ENCODE measurements at regions not wholly inside any gene's neighbourhood (a gene's known extent, or its start where the extent isn't known, plus 50 kb on each side); places are given as distances from the start of the nearest gene placed in this dataset.

GRCh38 chr3:21892104-21892503 is 141.1 kb upstream of the ZNF385D start:
- Histone ChIP-seq H2AK5ac (ENCODE audit: low read depth, low read length) (no peak overlapping the region), H3K79me1 (ENCODE audit: low read depth, low read length) (no peaks in the 10 kb centered on the region), H2BK120ac (replicated peaks; ENCODE audit: low read depth, low read length) (no peak overlapping the region), H2AFZ (ENCODE audit: low read length) (no peak overlapping the region), H2BK15ac (ENCODE audit: low read length) (no peak overlapping the region), H3K79me2 (ENCODE audit: control insufficient read depth in 1 of 2, insufficient read depth in 2 of 2, low read length in 2 of 2) (no peaks in the 10 kb centered on the region), H3K4ac (replicated peaks; ENCODE audit: insufficient read length, low read depth, low read length) (no peak overlapping the region), H3K36me3 (ENCODE audit: control insufficient read depth in 2 of 4, insufficient read depth in 4 of 4, low read length in 3 of 4) (no peaks in the 10 kb centered on the region), H4K5ac (ENCODE audit: insufficient read length, low read depth, low read length) (no peak overlapping the region), H3K23me2 (ENCODE audit: low read depth, low read length) (no peaks in the 10 kb centered on the region), H3K4me2 (ENCODE audit: insufficient read depth in 1 of 2, low read depth in 2 of 2, low read length in 2 of 2) (no peak overlapping the region), H3K9ac (replicated peaks in 1 of 4; ENCODE audit: extremely low read depth in 1 of 4, low read depth in 3 of 4, low read length in 3 of 4) (no peak overlapping the region), H3K23ac (ENCODE audit: insufficient read length) (no peak overlapping the region), H4K8ac (ENCODE audit: extremely low read depth, insufficient read depth, low read length) (no peak overlapping the region), H3K14ac (ENCODE audit: insufficient read length) (no peak overlapping the region), H3K4me1 (replicated peaks in 1 of 4; ENCODE audit: control insufficient read depth in 3 of 4, insufficient read depth in 4 of 4, low read length in 3 of 4) (no peaks in the 10 kb centered on the region; a peak in 1 of 7 replicates), H3K27ac (ENCODE audit: low read depth, low read length) (no peak overlapping the region), H3K56ac (replicated peaks; ENCODE audit: insufficient read length, low read depth, low read length) (no peak overlapping the region), H4K91ac (replicated peaks; ENCODE audit: insufficient read length, low read length) (no peak overlapping the region), H4K20me1 (replicated peaks in 1 of 2; ENCODE audit: control insufficient read depth in 1 of 2, insufficient read depth in 2 of 2, low read length in 2 of 2) (no peaks in the 10 kb centered on the region), H2BK20ac (ENCODE audit: low read length) (no peak overlapping the region), H3K4me3 (ENCODE audit: extremely low read depth in 1 of 4, insufficient read depth in 2 of 4, low read depth in 3 of 4, low read length in 4 of 4) (no peak overlapping the region), H2BK12ac (ENCODE audit: low read depth, low read length) (no peak overlapping the region), H3K27me3 (replicated peaks in 1 of 4; ENCODE audit: control insufficient read depth in 3 of 4, extremely low read depth in 1 of 4, insufficient read depth in 3 of 4, low read length in 3 of 4) (no peaks in the 10 kb centered on the region), H3K18ac (ENCODE audit: extremely low read depth, low read length) (no peak overlapping the region), H2BK5ac (ENCODE audit: low read depth, low read length) (no peak overlapping the region), H3K9me3 (ENCODE audit: insufficient read depth in 2 of 2, low read depth in 1 of 2, low read length in 1 of 2) (no peaks in the 10 kb centered on the region)
- ChIA-PET CTCF (ENCODE audit: partially characterized antibody) (interaction anchor here (1.3 to 2.5 kb wide), 3 partner anchors 18 to 1380 kb away, joined by 3 to 11 read pairs (median 6); no protein-coding TSS in a partner anchor), POLR2A (ENCODE audit: partially characterized antibody) (no interaction called here)
- 92% methylated on average over 2 of the region's 2 CpGs; no CpG with 5 or more reads in 1 of the 2 experiments for WGBS, 2 experiments (ENCODE audit: extremely low coverage in 1 of 2, insufficient coverage in 1 of 2, insufficient read length in 1 of 2, insufficient replicate concordance in 2 of 2, low coverage in 1 of 2, low lambda C conversion rate in 2 of 2, missing lambda C conversion rate in 1 of 2)
- TF ChIP-seq MAX (IDR thresholded peaks at IDR 0.05): no peak
- TF ChIP-seq JUN (IDR thresholded peaks at IDR 0.05; ENCODE audit: low read depth, low read length): no peak
- no peak for TF ChIP-seq TBP (IDR thresholded peaks at IDR 0.05; ENCODE audit: low read depth, low read length)
- no peak for TF ChIP-seq HDAC2 (IDR thresholded peaks at IDR 0.05; ENCODE audit: borderline replicate concordance in 1 of 2, low read depth in 2 of 2, low read length in 2 of 2)
- TF ChIP-seq CREB1 (IDR thresholded peaks at IDR 0.05): no peak
- no peak for TF ChIP-seq E2F6 (IDR thresholded peaks at IDR 0.05)
- no peak for TF ChIP-seq JUND (IDR thresholded peaks at IDR 0.05; ENCODE audit: low read length)
- no peak for TF ChIP-seq FOSL1 (IDR thresholded peaks at IDR 0.05; ENCODE audit: insufficient read depth, low read depth, low read length)
- DNase-seq (ENCODE audit: low read depth in 1 of 2, low spot score in 2 of 2) (no peak), FAIRE-seq (no peak)

All from H1 (cell line).